Hepatocyte (in vitro differentiated cells): ENCODE measurements at regions not wholly inside any gene's neighbourhood (a gene's known extent, or its start where the extent isn't known, plus 50 kb on each side); places are given as distances from the start of the nearest gene placed in this dataset.

Experiments used
- DNase-seq: peaks from one replicate; pipeline ENCODE4 v3.0.0-alpha.2; 2016; ENCODE audit warnings: low spot score
- H2AFZ ChIP-seq: fragments of 200-600 bp; sonication (generic); 2 replicates; pipeline ENCODE4 v1.6.0; 2016; ENCODE audit warnings: antibody characterized with exemption, mild to moderate bottlenecking
- H3K27ac ChIP-seq: fragments of 200-600 bp; sonication (generic); 2 replicates; pipeline ENCODE4 v1.5.1; 2016; ENCODE audit warnings: mild to moderate bottlenecking
- H3K27me3 ChIP-seq: fragments of 200-600 bp; sonication (generic); 2 replicates; pipeline ENCODE4 v1.6.1; 2016
- H3K36me3 ChIP-seq: fragments of 200-600 bp; sonication (generic); replicated peaks from 2 replicates; pipeline ENCODE4 v1.5.1; 2016; ENCODE audit warnings: low read depth; ENCODE audit not compliant: insufficient read depth
- H3K4me1 ChIP-seq: fragments of 200-600 bp; sonication (generic); 2 replicates; pipeline ENCODE4 v1.5.1; 2016; ENCODE audit warnings: mild to moderate bottlenecking, moderate library complexity; ENCODE audit not compliant: insufficient read depth
- H3K4me2 ChIP-seq: fragments of 200-600 bp; sonication (generic); 2 replicates; pipeline ENCODE4 v1.6.0; 2016
- H3K4me3 ChIP-seq: fragments of 200-600 bp; sonication (generic); 2 replicates; pipeline ENCODE4 v1.5.1; 2016; ENCODE audit warnings: mild to moderate bottlenecking
- H3K79me2 ChIP-seq: fragments of 200-600 bp; sonication (generic); 2 replicates; pipeline ENCODE4 v1.6.0; 2017; ENCODE audit warnings: mild to moderate bottlenecking
- H3K9me2 ChIP-seq: fragments of 200-600 bp; sonication (generic); replicated peaks from 2 replicates; pipeline ENCODE4 v1.6.0; 2017; ENCODE audit warnings: mild to moderate bottlenecking; ENCODE audit not compliant: insufficient read depth
- H3K9me3 ChIP-seq: fragments of 200-600 bp; sonication (generic); 2 replicates; pipeline ENCODE4 v1.5.1; 2016; ENCODE audit warnings: low read depth, mild to moderate bottlenecking
- H4K20me1 ChIP-seq: fragments of 200-600 bp; sonication (generic); 2 replicates; pipeline ENCODE4 v1.6.0; 2016; ENCODE audit warnings: mild to moderate bottlenecking; ENCODE audit not compliant: insufficient read depth, poor library complexity, severe bottlenecking
- EZH2 ChIP-seq: fragments of 200-600 bp; sonication (generic); IDR thresholded peaks from 2 replicates; pipeline ENCODE4 v1.6.1; 2016; ENCODE audit warnings: antibody characterized with exemption, mild to moderate bottlenecking, borderline replicate concordance
- EZH2phosphoT487 ChIP-seq: fragments of 200-600 bp; sonication (generic); IDR thresholded peaks from one replicate; pipeline ENCODE4 v1.6.1; 2018; ENCODE audit warnings: antibody characterized with exemption, mild to moderate bottlenecking, low read depth, moderate library complexity; ENCODE audit not compliant: unreplicated experiment, severe bottlenecking
- WGBS: methylation state at CpG from one replicate; pipeline ENCODE4 v1.1.6; 2016; ENCODE audit warnings: low lambda C conversion rate; ENCODE audit errors: missing lambda C conversion rate; 5-methylcytosine and 5-hydroxymethylcytosine counted together
- TF ChIP-seq, protein P1 (sequence below): fragments of 200-600 bp; sonication (generic); IDR thresholded peaks from 2 replicates; pipeline ENCODE4 v1.5.1; 2016; ENCODE audit warnings: antibody characterized with exemption, mild to moderate bottlenecking; ENCODE audit not compliant: poor library complexity

DNA sequence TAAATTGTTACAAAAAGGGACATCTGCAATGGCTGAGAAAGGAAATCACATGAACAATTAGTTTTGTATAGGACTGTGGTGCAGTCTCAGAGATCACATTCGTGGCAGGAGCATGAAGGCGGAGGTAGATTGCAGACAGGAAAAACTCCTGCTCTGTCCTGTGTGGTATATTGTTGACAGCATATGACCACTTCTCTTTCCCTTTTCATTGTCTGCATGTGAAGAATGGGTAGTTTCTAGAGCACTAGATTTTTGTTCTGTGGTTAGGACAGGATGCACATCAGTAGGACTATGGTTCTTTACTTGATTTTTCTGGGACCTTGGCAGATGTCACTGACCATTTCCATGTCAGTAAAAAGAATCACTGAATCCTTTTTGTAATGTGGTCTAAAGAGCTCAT, 625.9 kb upstream of the PKN2 start:
- H3K9me2 ChIP-seq, result no peaks in the 10 kb centered on the region
- H3K27me3 ChIP-seq, result no peaks in the 10 kb centered on the region
- H2AFZ ChIP-seq, result no peak overlapping the region
- H3K4me2 ChIP-seq, result no peak overlapping the region
- DNase-seq, result no peak
- WGBS, result 92% methylated on average over 2 of the region's 2 CpGs
- no peaks in the 10 kb centered on the region for H3K4me1 ChIP-seq
- no peaks in the 10 kb centered on the region for H3K9me3 ChIP-seq
- H3K36me3 ChIP-seq, result no peaks in the 10 kb centered on the region
- H4K20me1 ChIP-seq, result no peaks in the 10 kb centered on the region
- H3K27ac ChIP-seq, result no peak overlapping the region
- no peaks in the 10 kb centered on the region for H3K79me2 ChIP-seq
- TF ChIP-seq, protein P1, sequence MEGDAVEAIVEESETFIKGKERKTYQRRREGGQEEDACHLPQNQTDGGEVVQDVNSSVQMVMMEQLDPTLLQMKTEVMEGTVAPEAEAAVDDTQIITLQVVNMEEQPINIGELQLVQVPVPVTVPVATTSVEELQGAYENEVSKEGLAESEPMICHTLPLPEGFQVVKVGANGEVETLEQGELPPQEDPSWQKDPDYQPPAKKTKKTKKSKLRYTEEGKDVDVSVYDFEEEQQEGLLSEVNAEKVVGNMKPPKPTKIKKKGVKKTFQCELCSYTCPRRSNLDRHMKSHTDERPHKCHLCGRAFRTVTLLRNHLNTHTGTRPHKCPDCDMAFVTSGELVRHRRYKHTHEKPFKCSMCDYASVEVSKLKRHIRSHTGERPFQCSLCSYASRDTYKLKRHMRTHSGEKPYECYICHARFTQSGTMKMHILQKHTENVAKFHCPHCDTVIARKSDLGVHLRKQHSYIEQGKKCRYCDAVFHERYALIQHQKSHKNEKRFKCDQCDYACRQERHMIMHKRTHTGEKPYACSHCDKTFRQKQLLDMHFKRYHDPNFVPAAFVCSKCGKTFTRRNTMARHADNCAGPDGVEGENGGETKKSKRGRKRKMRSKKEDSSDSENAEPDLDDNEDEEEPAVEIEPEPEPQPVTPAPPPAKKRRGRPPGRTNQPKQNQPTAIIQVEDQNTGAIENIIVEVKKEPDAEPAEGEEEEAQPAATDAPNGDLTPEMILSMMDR, result no peak
- no peak for TF ChIP-seq EZH2
- no peak for TF ChIP-seq EZH2phosphoT487
- no peak overlapping the region for H3K4me3 ChIP-seq

DNA sequence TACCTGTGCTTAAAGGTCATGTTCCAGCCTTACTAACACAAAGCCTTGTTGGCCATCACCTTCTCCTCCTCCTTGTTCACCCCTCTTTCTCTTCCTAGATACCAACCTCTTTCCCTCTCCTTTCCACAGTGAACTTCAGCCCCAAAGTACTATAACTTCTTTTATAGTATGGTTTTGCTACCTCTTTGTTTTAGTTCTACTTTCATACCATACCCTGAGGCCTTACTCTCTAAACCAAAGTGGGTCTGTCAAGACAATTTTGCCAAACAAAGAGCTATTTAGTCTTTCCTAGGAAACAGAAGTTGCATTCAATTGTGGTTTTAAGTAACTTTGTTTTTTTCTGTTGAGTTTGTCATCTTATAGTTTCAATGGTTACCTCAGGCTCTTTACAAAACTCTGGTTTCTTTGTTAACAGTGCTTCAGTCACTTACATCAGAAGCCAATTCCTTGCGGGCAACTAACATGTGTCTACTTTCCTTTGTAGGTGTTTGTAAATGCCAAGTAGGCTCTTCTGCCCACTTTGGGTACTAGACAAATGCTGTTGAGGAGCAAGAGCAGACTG, 623.9 kb upstream of the PKN2 start:
- no peaks in the 10 kb centered on the region for H3K9me3 ChIP-seq
- H4K20me1 ChIP-seq, result no peaks in the 10 kb centered on the region
- no peaks in the 10 kb centered on the region for H3K36me3 ChIP-seq
- H3K79me2 ChIP-seq, result no peaks in the 10 kb centered on the region
- DNase-seq, result no peak
- TF ChIP-seq EZH2phosphoT487 (no peak), EZH2 (no peak)
- TF ChIP-seq, protein P1, result no peak
- no peaks in the 10 kb centered on the region for H3K9me2 ChIP-seq
- no peak overlapping the region for H3K4me3 ChIP-seq
- no peak overlapping the region for H3K4me2 ChIP-seq
- peak overlapping the region; percentile 47 for H2AFZ ChIP-seq
- H3K4me1 ChIP-seq, result no peaks in the 10 kb centered on the region
- H3K27me3 ChIP-seq, result no peaks in the 10 kb centered on the region
- WGBS, result 67% methylated on average over 1 of the region's 1 CpG
- peak overlapping the region; percentile 28 for H3K27ac ChIP-seq

DNA sequence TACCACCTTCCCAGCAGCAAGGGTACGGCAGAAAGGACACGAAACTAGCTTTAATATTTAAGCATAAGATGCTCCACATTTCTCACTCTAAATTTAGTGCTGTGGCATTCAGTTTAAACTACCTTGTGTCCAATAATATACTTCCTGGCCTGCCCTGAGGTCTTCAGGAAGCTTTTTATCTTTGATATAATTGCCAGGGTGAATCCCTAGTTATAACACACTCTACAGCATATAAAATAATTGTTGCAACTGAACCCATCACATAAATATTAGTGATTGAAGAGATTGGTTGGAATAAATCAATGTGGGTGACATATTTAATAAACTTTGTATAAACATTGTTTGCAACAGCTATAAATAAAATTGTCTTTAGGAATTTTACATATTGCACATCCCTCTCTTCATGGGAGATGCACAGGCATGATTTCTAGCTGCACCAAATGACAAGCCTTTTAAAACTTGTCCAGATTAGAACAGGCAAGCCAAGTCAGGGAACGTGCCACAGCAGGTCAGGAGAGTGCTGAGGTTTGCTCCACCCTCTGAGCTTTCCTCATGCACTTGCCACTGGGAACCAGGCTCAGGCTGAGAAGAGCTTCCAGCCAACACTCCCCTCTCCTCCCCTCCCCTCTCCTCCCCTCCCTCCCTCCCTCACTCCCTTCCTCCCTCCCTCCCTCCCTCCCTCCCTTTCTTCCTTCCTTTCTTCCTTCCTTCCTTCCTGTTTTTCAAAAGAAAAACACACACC, 623.2 kb upstream of the PKN2 start:
- Histone ChIP-seq H3K27me3 (no peaks in the 10 kb centered on the region), H4K20me1 (no peaks in the 10 kb centered on the region), H3K4me2 (no peak overlapping the region), H3K79me2 (no peaks in the 10 kb centered on the region), H3K36me3 (no peaks in the 10 kb centered on the region), H3K4me1 (no peaks in the 10 kb centered on the region), H3K27ac (peak overlapping the region; percentile 28), H2AFZ (peak overlapping the region; percentile 47), H3K9me2 (no peaks in the 10 kb centered on the region), H3K4me3 (no peak overlapping the region), H3K9me3 (no peaks in the 10 kb centered on the region)
- peak; percentile 16 for DNase-seq
- TF ChIP-seq EZH2phosphoT487, result no peak
- TF ChIP-seq, protein P1, result no peak
- no peak for TF ChIP-seq EZH2
- 72% methylated on average over 3 of the region's 3 CpGs for WGBS
